DMS153 treated with DMSO at 0.1 percent for 48 hours (cell line): ENCODE measurements at regions not wholly inside any gene's neighbourhood (a gene's known extent, or its start where the extent isn't known, plus 50 kb on each side); places are given as distances from the start of the nearest gene placed in this dataset.

Source experiments
- DNase-seq: peaks from one replicate; lab custom pipeline; 2025; ENCODE audit not compliant: unreplicated experiment; lab: John Stamatoyannopoulos, UW

GRCh38 chr14:58780605-58781004, 142.8 kb downstream of the DACT1 start:
- no peak for DNase-seq

- DNase-seq: no peak
Observed at GRCh38 chr14:58782011-58782410, 144.2 kb downstream of the DACT1 start.

DNA sequence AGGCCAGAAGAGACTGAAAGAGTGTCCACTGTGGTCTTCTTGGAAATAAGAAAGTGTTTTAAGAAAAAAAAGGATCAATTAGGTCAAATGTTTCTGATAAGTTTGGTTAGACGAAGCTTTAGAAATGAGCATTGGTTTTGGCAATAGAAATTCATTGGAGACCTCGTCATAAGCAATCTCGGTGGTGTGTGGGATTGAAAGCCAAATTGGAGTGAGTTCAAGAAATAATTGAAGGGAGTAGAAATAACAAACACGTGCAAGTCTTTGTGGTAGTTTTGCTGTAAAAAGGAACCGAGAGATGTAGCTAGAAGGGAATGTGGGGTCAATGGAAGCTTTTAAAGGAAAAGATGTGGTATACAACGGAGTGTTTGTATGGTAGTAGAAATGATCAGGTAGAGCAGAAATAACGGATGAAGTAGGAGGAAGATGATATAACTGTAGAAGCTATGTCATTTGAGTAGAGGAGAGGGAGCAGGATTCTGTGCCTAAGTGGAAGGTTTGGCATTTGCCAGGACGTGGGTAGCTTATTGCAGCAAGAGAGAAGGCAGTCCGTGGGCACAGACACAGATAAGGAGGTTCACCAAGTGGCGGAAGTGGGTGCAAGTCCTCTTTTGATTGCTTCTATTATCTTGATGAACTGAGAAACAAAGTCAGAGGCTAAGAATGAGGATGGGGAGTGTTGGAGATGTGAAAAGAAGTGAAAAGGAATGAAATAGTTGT, 146.2 kb downstream of the DACT1 start:
- no peak for DNase-seq

DNA sequence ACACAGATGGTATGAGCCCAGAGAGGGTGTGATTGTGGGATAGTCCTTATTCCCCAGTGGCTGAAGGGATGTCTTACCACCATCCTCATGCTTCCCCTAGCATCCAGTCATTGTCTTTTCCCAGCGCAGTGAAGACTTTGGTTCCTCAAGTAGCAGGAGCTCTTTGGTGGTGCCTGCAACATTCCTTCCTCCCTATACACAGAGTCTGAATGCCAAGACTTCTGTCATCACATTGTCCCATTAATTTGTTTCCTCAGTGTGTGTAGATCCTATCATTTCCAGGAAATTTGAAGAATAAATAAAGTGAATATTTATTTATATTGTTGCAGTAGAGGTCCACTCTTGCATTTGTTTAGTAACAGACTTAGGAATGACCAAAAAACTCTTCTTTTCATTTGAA, 147.2 kb downstream of the DACT1 start:
- no peak for DNase-seq

DNA sequence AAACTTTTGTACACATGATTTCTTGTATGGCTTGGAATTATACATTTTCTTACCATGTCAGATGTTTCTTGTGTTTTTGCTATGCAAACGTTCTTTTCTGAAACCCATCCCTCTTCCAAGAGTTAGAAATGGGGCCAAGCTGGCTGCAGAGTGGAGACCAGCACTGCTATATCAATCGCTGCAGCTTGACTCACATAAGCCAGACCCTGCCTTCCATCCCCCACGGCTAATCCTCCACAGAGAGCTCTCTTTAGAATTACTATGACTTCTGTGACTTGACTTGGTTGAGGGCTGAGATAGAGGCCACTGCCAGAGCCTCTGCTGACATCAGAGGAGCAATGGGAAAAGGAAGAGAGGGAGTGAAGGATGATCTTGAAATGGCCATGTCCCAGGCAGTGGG, 147.9 kb downstream of the DACT1 start:
- DNase-seq: no peak

DNA sequence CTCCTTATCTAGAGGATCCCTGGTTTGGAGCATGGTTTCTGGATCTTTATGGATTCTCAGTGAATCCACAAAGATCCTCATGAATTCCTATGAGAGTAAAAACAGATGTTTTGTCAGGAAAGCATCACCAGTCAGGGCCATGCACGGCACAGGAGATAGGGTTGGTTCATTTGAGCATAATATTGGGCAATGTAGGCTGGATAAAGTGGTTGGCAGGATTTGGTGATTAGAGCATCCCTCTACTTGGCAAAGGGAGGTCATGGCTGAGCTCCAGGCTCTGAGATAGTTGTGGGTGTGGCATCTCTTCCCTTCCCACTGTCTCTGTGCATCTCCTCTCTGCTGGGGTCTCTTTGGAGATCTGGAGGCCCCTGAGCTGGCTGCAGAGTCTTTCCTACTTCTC, 149.8 kb downstream of the DACT1 start:
- no peak for DNase-seq

- no peak for DNase-seq
Observed at GRCh38 chr14:58788655-58789503, 151.1 kb downstream of the DACT1 start.

DNA sequence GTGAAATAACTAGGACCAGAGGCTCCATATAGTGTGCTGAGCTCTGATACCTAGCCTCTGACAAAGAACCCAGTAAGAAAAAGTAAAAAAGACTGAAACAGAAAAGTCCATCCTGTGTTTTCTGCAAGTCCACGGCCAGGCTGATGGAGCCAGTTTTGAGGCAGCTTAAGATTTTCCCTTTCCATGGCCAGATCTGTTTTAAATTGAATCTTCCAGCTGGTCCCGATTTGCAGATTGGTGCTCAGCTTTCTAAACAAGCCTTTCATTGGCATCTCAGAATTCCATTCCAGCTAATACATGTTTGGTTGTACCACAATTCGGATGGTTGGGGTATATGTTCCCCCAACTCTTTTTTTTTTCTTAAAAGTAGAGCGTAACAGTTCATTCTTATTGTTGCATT, 152.0 kb downstream of the DACT1 start:
- DNase-seq: no peak

GRCh38 chr14:58792416-58792815, 154.7 kb downstream of the DACT1 start:
- DNase-seq: no peak

DNA sequence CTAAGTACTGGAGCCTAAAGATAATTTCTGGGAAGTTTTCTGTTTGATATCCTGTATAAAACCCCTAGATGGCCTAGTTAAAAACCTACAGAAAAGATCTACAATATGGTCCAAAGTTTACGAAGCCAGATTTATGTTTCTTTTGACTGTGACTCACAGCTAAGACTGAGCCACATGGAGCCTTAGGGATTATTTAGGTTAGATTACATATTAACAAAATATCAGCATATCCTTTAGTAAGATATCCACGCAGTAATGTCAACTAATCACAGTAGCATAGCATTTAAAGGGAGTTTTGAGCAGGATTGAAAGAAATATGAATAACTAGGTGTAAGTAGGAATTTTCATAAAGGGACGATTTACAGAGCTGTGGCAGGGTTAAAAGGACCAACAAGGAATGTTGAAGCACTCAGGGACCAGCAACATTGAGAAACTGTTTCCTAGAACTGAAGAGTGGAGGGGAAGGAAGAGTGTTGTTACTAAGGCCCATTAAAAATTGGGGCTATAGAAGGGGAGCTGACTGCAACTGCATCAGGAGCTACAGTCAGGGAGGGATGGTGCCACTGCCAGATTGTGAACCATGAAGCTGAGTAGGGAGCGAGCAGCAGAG, 155.5 kb downstream of the DACT1 start:
- DNase-seq: no peak

GRCh38 chr14:58794993-58795762, 157.4 kb downstream of the DACT1 start:
- no peak for DNase-seq

GRCh38 chr14:58796242-58797009, 158.7 kb downstream of the DACT1 start:
- no peak for DNase-seq

DNA sequence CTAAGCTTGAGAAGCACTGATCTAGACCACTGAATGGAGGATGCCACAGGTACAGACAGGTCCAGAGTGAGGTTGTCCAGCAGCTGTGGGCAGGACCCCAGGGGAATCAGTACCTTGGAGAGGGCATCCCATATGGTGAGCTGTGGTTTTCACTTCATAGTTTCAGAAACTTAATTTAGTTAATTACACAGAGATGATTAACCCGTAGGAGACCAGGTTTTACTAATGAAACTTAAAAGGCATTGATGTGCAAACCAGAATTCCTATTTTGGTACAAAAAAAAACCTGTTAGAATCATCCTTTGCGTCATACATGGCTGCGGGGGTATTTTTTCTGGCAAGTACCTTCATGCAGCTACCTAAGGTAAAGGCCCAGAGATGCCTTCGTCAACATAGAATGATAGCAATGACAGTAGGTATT, 159.3 kb downstream of the DACT1 start:
- DNase-seq: no peak

DNA sequence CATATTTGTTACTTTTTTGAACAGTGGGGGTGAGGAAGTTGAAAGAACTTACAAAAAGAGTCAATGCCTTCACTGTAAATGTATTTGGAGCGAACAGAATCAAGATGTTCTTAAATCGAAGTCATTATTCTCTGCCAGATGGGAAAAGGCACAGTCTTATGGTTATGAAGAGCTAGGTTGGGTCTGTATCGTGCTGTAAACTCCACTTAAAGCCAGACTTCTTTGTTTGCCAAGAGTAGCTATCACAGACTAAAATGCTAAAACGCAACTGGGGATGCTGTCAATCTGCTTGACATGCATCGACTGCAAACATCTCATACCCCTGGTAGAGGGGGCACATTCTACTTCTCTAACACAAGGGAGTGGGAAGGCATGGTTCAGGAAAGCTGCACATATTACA, 160.4 kb downstream of the DACT1 start:
- DNase-seq: no peak

DNA sequence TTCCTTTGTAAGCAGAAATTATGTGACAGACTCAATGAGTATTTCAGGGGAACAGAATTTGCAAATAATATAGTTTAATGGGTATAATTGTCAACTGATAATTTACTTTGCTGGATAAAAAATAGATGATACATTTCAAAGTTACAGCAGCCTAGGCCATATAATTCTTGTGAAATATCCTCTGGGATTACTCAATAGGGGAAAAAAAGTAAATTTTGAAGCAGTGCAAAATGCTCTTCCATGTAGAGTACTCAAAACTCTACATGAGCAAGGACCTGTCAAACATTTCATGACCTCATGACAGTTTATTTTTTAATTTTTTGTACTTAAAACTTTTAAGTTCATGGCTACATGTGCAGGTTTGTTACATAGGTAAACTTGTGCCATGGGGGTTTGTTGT, 163.3 kb downstream of the DACT1 start:
- no peak for DNase-seq

DNA sequence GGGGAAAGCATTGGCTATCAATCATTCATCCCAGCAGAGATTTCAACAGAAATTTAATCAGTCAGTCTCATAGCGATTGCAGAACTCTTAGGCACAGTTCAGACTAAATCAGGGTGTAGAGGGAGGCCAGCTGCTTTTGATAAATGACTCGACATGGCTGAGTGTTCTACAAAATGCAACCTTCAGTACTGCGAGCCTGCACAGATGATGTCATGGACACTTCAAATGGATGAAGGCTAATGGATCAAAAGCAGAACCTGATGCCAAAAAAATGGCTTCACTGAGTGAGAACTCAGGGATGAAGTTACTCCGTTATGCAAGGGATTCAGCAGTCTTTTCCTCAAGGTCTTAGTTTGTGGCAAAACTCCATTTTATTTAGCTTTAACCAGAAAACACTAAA, 167.3 kb downstream of the DACT1 start:
- peak; percentile 29 for DNase-seq

GRCh38 chr14:58805605-58806409, 168.0 kb downstream of the DACT1 start:
- DNase-seq: peak; percentile 92

- DNase-seq: no peak
Observed at GRCh38 chr14:58807191-58807590, 169.4 kb downstream of the DACT1 start.

DNA sequence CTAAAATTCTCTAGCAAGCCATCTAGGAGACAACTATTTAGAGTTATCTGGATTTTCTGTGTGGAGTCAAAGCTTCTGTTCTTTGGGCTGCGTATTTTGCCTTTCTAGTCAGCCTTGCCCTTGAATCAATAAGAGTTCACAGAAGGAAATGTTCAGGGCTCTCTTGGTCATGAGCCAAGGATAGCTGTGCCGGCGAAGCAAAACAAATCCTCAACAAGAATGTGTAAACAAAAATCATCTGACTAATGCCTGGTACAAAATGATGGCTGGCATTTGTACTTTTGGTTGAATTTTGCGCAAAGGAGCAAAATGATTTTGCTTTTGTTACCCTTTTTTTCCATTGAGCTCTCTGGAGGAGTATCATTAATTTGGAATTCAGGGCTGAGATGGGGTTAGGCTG, 171.1 kb downstream of the DACT1 start:
- peak; percentile 47 for DNase-seq

DNA sequence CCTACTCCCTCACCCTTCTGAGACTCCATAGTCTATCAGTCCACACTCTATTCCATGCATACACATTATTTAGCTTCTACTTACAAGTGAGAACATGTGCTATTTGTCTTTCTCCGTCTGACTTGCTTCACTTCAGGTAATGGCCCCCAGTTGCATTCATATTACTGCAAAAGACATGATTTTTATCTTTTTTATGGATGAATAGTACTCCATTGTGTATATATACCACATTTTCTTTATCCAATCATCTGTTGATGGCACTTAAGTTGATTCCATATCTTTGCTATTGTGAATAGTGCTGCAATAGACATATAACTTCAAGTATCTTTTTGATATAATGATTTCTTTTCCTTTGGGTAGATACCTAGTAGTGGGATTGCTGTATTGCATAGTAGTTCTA, 171.8 kb downstream of the DACT1 start:
- DNase-seq: no peak
